ENCODE measurements at regions not wholly inside any gene's neighbourhood (a gene's known extent, or its start where the extent isn't known, plus 50 kb on each side); places are given as distances from the start of the nearest gene placed in this dataset.
"Not testable (repeated sequence)": the region's sequence is repeated elsewhere in the genome, so short reads cannot be mapped to it uniquely, and the experiment has no call there.

GRCh38 chr17:83025636-83026280 lies 53.7 kb upstream of the METRNL start:
- DNase-seq (no peak), ATAC-seq (no peak)
- no peak for TF ChIP-seq CTCF (IDR thresholded peaks at IDR 0.05)
- intact Hi-C loops (cut with DNase I), result no loop called here
- WGBS, 2 donors, result 96 to 97% methylated on average over 31 of the region's 31 CpGs
- no peaks in the 10 kb centered on the region for H3K4me1 ChIP-seq
- H3K9me3 ChIP-seq, result no peaks in the 10 kb centered on the region
- no peaks in the 10 kb centered on the region for H3K27me3 ChIP-seq
- peaks cover 0 to 17% (median 0%) of the 10 kb centered on the region in 9 donors for H3K36me3 ChIP-seq
- no peak overlapping the region for H3K4me3 ChIP-seq
- H3K27ac ChIP-seq, result no peak overlapping the region

- 78 to 80% methylated on average over 14 of the region's 14 CpGs for WGBS, 2 donors
- H3K4me3 ChIP-seq, result no peak overlapping the region
- H3K4me1 ChIP-seq, result no peaks in the 10 kb centered on the region
- H3K9me3 ChIP-seq, result no peaks in the 10 kb centered on the region
- DNase-seq (no peak), ATAC-seq (no peak)
- peaks cover 0 to 20% (median 0%) of the 10 kb centered on the region in 9 donors for H3K36me3 ChIP-seq
- H3K27me3 ChIP-seq, result no peaks in the 10 kb centered on the region
- intact Hi-C loops (cut with DNase I), result no loop called here
- TF ChIP-seq CTCF (IDR thresholded peaks at IDR 0.05), result no peak
- no peak overlapping the region for H3K27ac ChIP-seq
Observed at GRCh38 chr17:83026311-83026811, 53.0 kb upstream of the METRNL start.

GRCh38 chr17:83026921-83027320 lies 52.5 kb upstream of the METRNL start:
- WGBS, 2 donors, result 78 to 79% methylated on average over 11 of the region's 11 CpGs
- H3K36me3 ChIP-seq, result peaks cover 0 to 24% (median 0%) of the 10 kb centered on the region in 9 donors
- H3K4me3 ChIP-seq; H3K27me3 ChIP-seq; intact Hi-C loops (cut with DNase I); DNase-seq; H3K4me1 ChIP-seq; H3K9me3 ChIP-seq; H3K27ac ChIP-seq; ATAC-seq: not testable (repeated sequence)

GRCh38 chr17:83028851-83029250 lies 50.6 kb upstream of the METRNL start:
- no peak for TF ChIP-seq CTCF (IDR thresholded peaks at IDR 0.05)

GRCh38 chr17:83029571-83029970 lies 49.8 kb upstream of the METRNL start:
- TF ChIP-seq CTCF (IDR thresholded peaks at IDR 0.05), result no peak
- intact Hi-C loops (cut with DNase I), result no loop called here
- no peak for ATAC-seq

More at GRCh38 chr17:83028851-83029250, 50.6 kb upstream of the METRNL start:
- Histone ChIP-seq H3K4me3 (no peak overlapping the region), H3K27ac (no peak overlapping the region), H3K4me1 (no peaks in the 10 kb centered on the region), H3K9me3 (no peaks in the 10 kb centered on the region), H3K27me3 (no peaks in the 10 kb centered on the region), H3K36me3 (peaks cover 0 to 32% (median 0%) of the 10 kb centered on the region in 9 donors)
- 92 to 97% methylated on average over 17 of the region's 17 CpGs for WGBS, 2 donors
- ATAC-seq (no peak), DNase-seq (no peak)
- intact Hi-C loops (cut with DNase I), result no loop called here

More at GRCh38 chr17:83029571-83029970, 49.8 kb upstream of the METRNL start:
- Histone ChIP-seq H3K9me3 (no peaks in the 10 kb centered on the region), H3K36me3 (peaks cover 0 to 33% (median 0%) of the 10 kb centered on the region in 9 donors), H3K4me1 (no peaks in the 10 kb centered on the region), H3K27ac (no peak overlapping the region), H3K4me3 (no peak overlapping the region), H3K27me3 (no peaks in the 10 kb centered on the region)
- 87 to 90% methylated on average over 16 of the region's 16 CpGs for WGBS, 2 donors
- DNase-seq, result no peak
